Keratinocyte (primary cell): ENCODE measurements at regions not wholly inside any gene's neighbourhood (a gene's known extent, or its start where the extent isn't known, plus 50 kb on each side); places are given as distances from the start of the nearest gene placed in this dataset.

Experiments
- CTCF ChIP-seq, 3 experiments: IDR thresholded peaks in 1 of 3; conservative IDR thresholded peaks in 1 of 3; optimal IDR thresholded peaks in 1 of 3; 2 replicates in 2 of 3; 3 replicates in 1 of 3; pipeline versions ENCODE3 to v1.5.1; 2011; ENCODE audit warnings: low read length in 3 of 3, mild to moderate bottlenecking in 3 of 3, moderate library complexity in 2 of 3, control low read depth in 1 of 3, inconsistent platforms in 1 of 3; ENCODE audit not compliant: insufficient read depth in 2 of 3; ENCODE audit errors: extremely low read depth in 1 of 3
- EZH2 ChIP-seq: IDR thresholded peaks from one replicate; pipeline ENCODE4 v1.6.1; 2012; ENCODE audit warnings: inconsistent platforms, mild to moderate bottlenecking, low read length, moderate library complexity

DNA sequence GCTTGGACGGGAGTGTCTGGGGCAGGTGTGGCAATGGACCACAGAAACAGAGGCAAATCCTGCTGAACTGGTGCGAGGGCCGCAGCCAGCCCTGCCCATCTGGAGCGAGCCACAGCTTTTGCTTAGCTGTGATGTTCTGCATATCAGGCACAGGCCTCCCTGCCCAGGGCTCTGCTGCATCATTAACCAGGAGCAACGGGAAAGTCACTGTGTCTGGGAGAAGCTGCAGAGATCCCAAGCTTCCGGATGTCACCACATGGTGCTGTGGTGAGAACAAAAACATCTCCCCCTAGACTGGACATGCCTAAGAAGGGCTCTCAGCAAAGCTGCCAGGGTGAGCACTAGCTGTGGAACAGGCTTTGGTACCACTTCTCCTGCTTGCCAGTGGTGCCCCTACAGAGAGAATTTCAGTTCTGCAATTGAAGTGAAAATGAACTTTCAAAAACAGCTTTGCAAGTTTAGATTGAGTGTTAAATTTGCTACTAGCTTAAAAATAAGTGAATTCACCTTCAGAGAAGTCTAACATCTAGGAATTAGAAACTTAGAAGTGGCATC is 172.9 kb upstream of the MYT1L start:
- TF ChIP-seq CTCF (optimal IDR thresholded peaks at IDR 0.05 in 1 of 3, IDR thresholded peaks at IDR 0.05 in 1 of 3, conservative IDR thresholded peaks at IDR 0.05 in 1 of 3; ENCODE audit: extremely low read depth in 1 of 3, insufficient read depth in 2 of 3, low read length in 3 of 3): no peak
- no peak for TF ChIP-seq EZH2
